HL-60 (cell line): ENCODE measurements at regions not wholly inside any gene's neighbourhood (a gene's known extent, or its start where the extent isn't known, plus 50 kb on each side); places are given as distances from the start of the nearest gene placed in this dataset.

Experiments used
- DNase-seq, 2 experiments: peaks; one replicate each; pipeline ENCODE4 v3.0.0-alpha.2; 2010 to 2020; ENCODE audit warnings: low read depth in 1 of 2, low spot score in 1 of 2
- H3K27ac ChIP-seq: fragments of 250-450 bp; sonication (Bioruptor Pico); replicated peaks from 2 replicates; pipeline ENCODE4 v1.5.1; 2020; ENCODE audit warnings: mild to moderate bottlenecking, moderate library complexity
- H3K27me3 ChIP-seq: fragments of 250-450 bp; sonication (Bioruptor Pico); 2 replicates; pipeline ENCODE4 v1.5.1; 2021; ENCODE audit warnings: mild to moderate bottlenecking, moderate library complexity; ENCODE audit not compliant: insufficient read depth, poor library complexity, severe bottlenecking
- H3K4me3 ChIP-seq: replicated peaks from 2 replicates; pipeline ENCODE4 v1.5.1; 2011; ENCODE audit warnings: mild to moderate bottlenecking, control low read depth, low read length; ENCODE audit not compliant: insufficient read depth
- GABPA ChIP-seq: IDR thresholded peaks from 2 replicates; pipeline ENCODE4 v1.6.1; 2012; ENCODE audit warnings: low read depth
- POLR2AphosphoS5 ChIP-seq: IDR thresholded peaks from 2 replicates; pipeline ENCODE4 v1.6.1; 2012; ENCODE audit warnings: low read depth
- REST ChIP-seq: IDR thresholded peaks from 2 replicates; pipeline ENCODE4 v1.6.1; 2012; ENCODE audit warnings: low read depth; ENCODE audit not compliant: insufficient replicate concordance
- SPI1 ChIP-seq: IDR thresholded peaks from 2 replicates; pipeline ENCODE4 v1.6.1; 2012; ENCODE audit warnings: low read depth, mild to moderate bottlenecking, borderline replicate concordance
- TF ChIP-seq, protein P1 (sequence below): IDR thresholded peaks from one replicate; pipeline ENCODE4 v1.5.1; 2011; ENCODE audit warnings: low read length, control low read depth, inconsistent platforms; ENCODE audit not compliant: insufficient read depth

GRCh38 chr14:87066221-87066817 is 926.7 kb downstream of the GALC start:
- TF ChIP-seq REST (no peak), POLR2AphosphoS5 (no peak), GABPA (no peak), SPI1 (no peak)
- TF ChIP-seq, protein P1, sequence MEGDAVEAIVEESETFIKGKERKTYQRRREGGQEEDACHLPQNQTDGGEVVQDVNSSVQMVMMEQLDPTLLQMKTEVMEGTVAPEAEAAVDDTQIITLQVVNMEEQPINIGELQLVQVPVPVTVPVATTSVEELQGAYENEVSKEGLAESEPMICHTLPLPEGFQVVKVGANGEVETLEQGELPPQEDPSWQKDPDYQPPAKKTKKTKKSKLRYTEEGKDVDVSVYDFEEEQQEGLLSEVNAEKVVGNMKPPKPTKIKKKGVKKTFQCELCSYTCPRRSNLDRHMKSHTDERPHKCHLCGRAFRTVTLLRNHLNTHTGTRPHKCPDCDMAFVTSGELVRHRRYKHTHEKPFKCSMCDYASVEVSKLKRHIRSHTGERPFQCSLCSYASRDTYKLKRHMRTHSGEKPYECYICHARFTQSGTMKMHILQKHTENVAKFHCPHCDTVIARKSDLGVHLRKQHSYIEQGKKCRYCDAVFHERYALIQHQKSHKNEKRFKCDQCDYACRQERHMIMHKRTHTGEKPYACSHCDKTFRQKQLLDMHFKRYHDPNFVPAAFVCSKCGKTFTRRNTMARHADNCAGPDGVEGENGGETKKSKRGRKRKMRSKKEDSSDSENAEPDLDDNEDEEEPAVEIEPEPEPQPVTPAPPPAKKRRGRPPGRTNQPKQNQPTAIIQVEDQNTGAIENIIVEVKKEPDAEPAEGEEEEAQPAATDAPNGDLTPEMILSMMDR: no peak
- no peak for DNase-seq
- H3K4me3 ChIP-seq: no peak overlapping the region
- H3K27ac ChIP-seq: no peak overlapping the region
- no peaks in the 10 kb centered on the region for H3K27me3 ChIP-seq

DNA sequence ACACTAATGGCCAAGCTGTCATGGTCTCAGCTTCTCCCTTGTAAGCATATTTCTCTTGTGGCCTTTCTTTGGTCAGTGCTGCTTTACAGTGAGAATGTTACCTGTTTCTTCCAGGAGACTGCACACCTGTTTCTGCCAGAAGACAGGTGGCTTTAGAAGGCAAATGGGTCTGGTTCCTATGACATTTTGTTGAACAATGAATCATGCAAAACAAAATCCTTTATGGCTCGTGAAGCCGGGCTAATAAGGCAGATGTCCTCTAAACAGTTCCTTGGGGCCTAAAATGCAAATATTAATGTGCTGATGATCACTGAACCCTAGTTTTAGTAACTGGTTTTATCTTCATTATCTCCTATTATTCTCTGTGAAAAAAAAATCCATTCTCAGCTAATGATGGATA is 927.6 kb downstream of the GALC start:
- no peak for DNase-seq
- Histone ChIP-seq H3K4me3 (no peak overlapping the region), H3K27ac (no peak overlapping the region), H3K27me3 (no peaks in the 10 kb centered on the region)
- TF ChIP-seq GABPA (no peak), REST (no peak), POLR2AphosphoS5 (no peak), SPI1 (no peak)
- TF ChIP-seq, protein P1: no peak

GRCh38 chr14:87063181-87063580 is 929.8 kb downstream of the GALC start:
- Histone ChIP-seq H3K4me3 (no peak overlapping the region), H3K27me3 (no peaks in the 10 kb centered on the region), H3K27ac (no peak overlapping the region)
- DNase-seq: no peak
- TF ChIP-seq GABPA (no peak), SPI1 (no peak), POLR2AphosphoS5 (no peak), REST (no peak)
- TF ChIP-seq, protein P1: no peak
